ENCODE measurements at regions not wholly inside any gene's neighbourhood (a gene's known extent, or its start where the extent isn't known, plus 50 kb on each side); places are given as distances from the start of the nearest gene placed in this dataset.

GRCh38 chr16:62732092-62732491 lies 695.9 kb upstream of the CDH8 start:
- TF ChIP-seq, protein P1, sequence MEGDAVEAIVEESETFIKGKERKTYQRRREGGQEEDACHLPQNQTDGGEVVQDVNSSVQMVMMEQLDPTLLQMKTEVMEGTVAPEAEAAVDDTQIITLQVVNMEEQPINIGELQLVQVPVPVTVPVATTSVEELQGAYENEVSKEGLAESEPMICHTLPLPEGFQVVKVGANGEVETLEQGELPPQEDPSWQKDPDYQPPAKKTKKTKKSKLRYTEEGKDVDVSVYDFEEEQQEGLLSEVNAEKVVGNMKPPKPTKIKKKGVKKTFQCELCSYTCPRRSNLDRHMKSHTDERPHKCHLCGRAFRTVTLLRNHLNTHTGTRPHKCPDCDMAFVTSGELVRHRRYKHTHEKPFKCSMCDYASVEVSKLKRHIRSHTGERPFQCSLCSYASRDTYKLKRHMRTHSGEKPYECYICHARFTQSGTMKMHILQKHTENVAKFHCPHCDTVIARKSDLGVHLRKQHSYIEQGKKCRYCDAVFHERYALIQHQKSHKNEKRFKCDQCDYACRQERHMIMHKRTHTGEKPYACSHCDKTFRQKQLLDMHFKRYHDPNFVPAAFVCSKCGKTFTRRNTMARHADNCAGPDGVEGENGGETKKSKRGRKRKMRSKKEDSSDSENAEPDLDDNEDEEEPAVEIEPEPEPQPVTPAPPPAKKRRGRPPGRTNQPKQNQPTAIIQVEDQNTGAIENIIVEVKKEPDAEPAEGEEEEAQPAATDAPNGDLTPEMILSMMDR (IDR thresholded peaks at IDR 0.05): no peak
- no peak for TF ChIP-seq POLR2A (IDR thresholded peaks at IDR 0.05)

Data from testis (tissue), 2 donors.